ENCODE measurements at regions not wholly inside any gene's neighbourhood (a gene's known extent, or its start where the extent isn't known, plus 50 kb on each side); places are given as distances from the start of the nearest gene placed in this dataset.
A peak's percentile ranks its signal among the peaks of the same experiment; 100 is the strongest.

DNA sequence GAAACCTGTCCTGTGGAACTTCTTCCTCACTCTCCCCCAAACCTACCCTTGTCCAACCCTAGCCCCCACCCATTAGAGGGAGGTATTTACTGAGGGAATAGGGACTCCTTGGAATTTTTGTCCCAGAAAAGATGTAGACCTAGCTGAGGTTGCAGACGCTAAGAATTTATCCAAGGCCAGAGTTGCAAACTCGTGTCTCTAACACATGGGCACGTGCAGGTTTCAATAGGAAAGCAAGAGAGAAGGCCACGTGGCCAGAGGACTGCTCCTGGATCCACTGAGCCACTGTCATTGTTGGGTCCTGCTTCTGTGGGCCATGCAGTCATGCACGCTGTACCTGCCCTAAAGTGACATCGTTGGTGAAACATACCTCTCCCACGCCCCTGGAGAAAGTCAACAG, 243.4 kb upstream of the KCNG1 start:
- DNase-seq (ENCODE audit: low spot score): no peak

- no peak for DNase-seq (ENCODE audit: low spot score)
These were observed 242.5 kb upstream of the KCNG1 start for GRCh38 chr20:51265361-51265760.

- no peak for DNase-seq (ENCODE audit: low spot score)
These were observed 239.3 kb upstream of the KCNG1 start for GRCh38 chr20:51262240-51262639.

- DNase-seq (ENCODE audit: low spot score): no peak
These were observed 236.5 kb upstream of the KCNG1 start for GRCh38 chr20:51259455-51259854.

- DNase-seq (ENCODE audit: low spot score): peak; percentile 64
These were observed 235.8 kb upstream of the KCNG1 start for GRCh38 chr20:51258582-51259165.

DNA sequence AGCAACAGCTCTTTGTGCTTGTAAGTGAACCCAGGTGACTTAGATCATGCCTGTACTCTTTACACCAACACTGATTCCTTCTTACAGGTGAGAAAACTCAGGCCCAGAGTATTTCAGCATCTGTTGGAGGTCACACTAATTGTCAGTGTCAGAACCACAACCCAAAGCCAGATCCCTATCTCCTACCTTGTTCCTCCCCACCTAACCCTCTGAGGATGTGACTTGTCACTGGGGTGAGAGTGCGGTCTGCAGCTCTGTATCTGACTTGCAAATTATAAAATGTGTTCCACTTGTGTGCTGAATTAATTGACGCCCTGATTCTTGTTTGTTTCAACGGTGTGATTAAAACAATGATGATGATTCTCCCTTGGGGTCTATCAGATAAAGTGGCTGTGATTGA, 232.5 kb upstream of the KCNG1 start:
- no peak for DNase-seq (ENCODE audit: low spot score)

- DNase-seq (ENCODE audit: low spot score): no peak
These were observed 230.4 kb upstream of the KCNG1 start for GRCh38 chr20:51253280-51253679.

- no peak for DNase-seq (ENCODE audit: low spot score)
These were observed 226.9 kb upstream of the KCNG1 start for GRCh38 chr20:51249781-51250180.

- no peak for DNase-seq (ENCODE audit: low spot score)
These were observed 226.3 kb upstream of the KCNG1 start for GRCh38 chr20:51249215-51249614.

- DNase-seq (ENCODE audit: low spot score): no peak
These were observed 221.6 kb upstream of the KCNG1 start for GRCh38 chr20:51244466-51244865.

GRCh38 chr20:51238675-51239305, 215.9 kb upstream of the KCNG1 start:
- no peak for DNase-seq (ENCODE audit: low spot score)

GRCh38 chr20:51237791-51238190, 214.9 kb upstream of the KCNG1 start:
- DNase-seq (ENCODE audit: low spot score): no peak

DNA sequence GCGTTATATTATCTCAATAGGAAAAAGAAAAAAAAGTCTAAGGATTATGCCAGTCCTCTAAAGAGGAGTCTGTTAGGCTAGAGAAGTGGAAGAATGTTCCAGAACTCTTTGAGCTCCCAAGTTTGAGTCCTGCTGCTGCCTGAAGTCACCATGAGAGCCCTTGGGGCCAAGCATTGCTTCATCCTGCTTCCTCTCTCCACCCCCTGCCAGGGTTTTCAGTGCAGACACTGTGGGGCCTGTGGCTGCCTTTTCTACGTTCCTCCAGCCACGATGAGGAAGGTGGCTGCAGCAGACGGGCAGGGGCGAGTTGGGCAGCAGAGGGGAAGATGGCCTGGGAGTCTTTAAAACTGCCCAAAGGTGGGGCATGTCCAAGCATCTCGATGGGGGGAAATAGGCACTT, 214.4 kb upstream of the KCNG1 start:
- no peak for DNase-seq (ENCODE audit: low spot score)

DNA sequence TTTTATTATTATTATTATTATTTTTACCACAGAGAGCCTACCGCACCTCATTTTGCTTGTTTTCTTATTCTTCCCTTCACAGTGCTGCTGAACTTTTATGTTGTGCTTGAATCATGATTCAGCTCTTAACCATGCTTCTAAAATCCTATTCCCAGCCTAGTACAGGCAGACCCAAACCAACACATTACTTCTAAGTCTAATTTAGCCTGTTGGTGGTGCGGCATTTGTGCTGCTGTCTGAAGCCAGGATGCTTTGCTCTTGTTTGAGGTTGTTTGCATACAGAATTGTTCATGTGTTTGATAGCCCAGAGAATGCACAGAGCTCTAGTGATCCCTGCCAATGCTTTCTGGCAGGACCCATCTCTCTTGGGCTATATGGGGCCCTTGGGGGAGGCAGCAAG, 213.5 kb upstream of the KCNG1 start:
- no peak for DNase-seq (ENCODE audit: low spot score)

DNA sequence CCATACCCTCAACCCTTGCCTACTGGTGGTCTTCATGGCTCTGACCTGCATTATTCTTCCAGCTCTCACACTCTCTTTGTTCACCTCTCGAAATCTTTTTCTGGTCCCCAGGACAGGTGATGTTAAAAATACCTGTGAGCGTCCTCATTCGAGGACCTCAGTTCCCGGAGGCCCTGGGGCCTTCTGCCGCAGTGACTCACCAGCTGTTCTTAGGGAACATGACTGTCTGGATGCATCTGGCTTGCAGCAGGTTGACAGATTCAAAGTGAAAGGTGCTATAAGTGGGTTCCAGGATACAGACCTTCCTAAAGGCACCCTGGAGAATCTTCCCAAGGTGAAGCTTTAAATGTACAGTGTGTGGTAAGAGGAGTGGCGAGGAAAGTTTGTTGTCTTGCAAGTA, 210.4 kb upstream of the KCNG1 start:
- no peak for DNase-seq (ENCODE audit: low spot score)

GRCh38 chr20:51230727-51231126, 207.8 kb upstream of the KCNG1 start:
- no peak for DNase-seq (ENCODE audit: low spot score)

DNA sequence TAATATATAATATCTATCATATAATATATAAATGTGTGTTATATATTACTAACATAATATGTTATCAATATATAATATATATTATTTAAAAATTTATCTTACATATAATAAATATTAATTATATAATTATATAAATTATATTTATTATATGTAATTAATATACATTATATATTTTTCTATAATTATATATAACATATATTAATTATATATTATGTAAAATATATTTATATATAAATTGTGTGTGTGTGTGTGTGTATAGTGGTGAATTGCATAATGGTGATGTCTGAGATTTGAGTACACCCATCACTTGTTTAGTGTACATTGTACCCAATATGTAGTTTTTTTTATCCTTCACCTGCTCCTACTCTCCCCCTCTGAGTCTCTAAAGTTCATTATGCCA, 205.9 kb upstream of the KCNG1 start:
- DNase-seq (ENCODE audit: low spot score): no peak

GRCh38 chr20:51227744-51228143, 204.8 kb upstream of the KCNG1 start:
- no peak for DNase-seq (ENCODE audit: low spot score)

DNA sequence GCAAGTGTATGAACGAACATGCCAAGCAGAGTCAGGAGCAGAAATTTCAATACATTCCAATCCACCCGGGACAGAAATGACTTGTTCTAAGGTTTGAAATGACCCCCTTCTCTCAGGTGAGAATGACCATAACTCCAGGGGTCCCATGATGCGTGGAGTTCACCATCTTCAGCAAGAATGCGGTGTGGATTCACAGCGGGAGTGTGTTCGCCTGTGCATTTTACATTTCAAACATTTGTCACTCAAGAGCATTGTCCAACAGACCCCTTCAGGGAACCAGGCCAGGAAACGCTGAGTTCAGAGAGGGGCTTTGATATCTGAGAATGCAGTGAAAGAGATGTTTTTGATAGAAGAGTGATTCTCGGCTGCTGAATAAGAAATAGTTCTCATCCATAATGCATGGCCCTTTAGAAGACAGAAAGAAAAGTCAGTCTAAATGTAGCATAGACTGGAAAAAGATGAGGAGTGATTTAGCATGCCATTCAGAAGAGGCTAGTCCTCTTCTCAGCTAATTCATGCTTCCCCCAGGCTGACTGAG, 200.3 kb upstream of the KCNG1 start:
- DNase-seq (ENCODE audit: low spot score): no peak

DNA sequence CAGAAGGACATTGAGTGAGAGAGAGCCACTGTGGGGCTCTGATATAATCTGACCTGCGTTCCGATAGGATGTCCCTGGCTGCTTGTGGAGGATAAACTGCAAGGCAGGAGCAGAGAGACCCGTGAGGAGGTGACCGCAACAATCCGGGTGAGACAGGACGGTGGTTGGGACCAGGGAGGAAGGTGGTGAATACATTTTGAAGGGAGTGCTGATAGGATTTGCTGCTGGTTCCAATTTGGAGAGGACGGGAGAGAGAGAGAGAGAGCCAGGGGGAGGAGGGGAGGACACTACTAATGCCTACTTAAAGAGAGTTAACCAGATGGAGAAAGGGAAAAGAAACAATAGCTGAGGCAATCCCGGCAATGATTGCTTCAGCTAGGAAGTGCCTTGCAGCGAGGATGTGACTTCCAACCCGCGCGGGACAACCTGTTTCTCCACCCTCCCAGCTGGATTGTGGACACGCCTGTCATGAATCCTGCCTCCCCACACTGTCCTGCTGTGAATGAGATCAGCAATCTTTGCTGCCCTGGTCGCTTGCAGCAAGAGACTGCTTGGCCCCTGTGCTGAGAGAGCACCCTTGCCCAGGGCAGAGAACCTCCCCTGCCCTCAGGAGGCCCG, 199.0 kb upstream of the KCNG1 start:
- DNase-seq (ENCODE audit: low spot score): peak; percentile 67

DNA sequence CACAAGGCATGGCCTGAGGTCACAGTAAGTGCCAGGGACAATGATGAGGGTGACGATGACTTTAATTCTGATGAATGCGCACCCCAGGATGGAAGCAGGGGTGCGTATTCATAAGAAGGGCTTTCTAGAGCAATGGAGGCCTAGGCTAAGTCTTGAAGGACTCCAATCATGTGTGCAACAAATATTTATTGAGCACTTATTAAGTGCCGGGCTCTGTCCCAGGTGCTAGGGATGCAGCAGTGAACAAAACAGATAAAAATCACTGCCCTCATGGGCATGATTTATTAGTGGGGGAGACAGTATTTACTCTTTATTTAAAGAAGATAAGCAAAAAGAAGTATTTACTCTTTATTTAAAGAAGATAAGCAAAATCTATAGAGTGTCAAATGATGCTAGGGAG, 198.2 kb upstream of the KCNG1 start:
- no peak for DNase-seq (ENCODE audit: low spot score)

- DNase-seq (ENCODE audit: low spot score): no peak
These were observed 197.4 kb upstream of the KCNG1 start for GRCh38 chr20:51220293-51220706.

GRCh38 chr20:51219544-51219943, 196.6 kb upstream of the KCNG1 start:
- no peak for DNase-seq (ENCODE audit: low spot score)

Measured in ureter (tissue), 1 donor.